Fibroblast of the aortic adventitia (primary cell): ENCODE measurements at regions not wholly inside any gene's neighbourhood (a gene's known extent, or its start where the extent isn't known, plus 50 kb on each side); places are given as distances from the start of the nearest gene placed in this dataset.

Experiments used
- DNase-seq: peaks from one replicate; pipeline ENCODE4 v3.0.0-alpha.2; 2010; ENCODE audit warnings: low read depth
- H3K4me3 ChIP-seq: 2 replicates; pipeline ENCODE4 v1.5.1; 2011; ENCODE audit warnings: low read depth, mild to moderate bottlenecking, control low read depth, low read length, moderate library complexity
- CTCF ChIP-seq: IDR thresholded peaks from 2 replicates; pipeline ENCODE4 v1.5.1; 2011; ENCODE audit warnings: mild to moderate bottlenecking, low read length, control low read depth, inconsistent platforms; ENCODE audit not compliant: insufficient read depth

- DNase-seq = no peak
- TF ChIP-seq CTCF = no peak
Measured at GRCh38 chr18:79610461-79611039, 69.1 kb upstream of the CTDP1 start.

GRCh38 chr18:79611040-79611681 is 68.4 kb upstream of the CTDP1 start:
- peak; percentile 55 for DNase-seq
- TF ChIP-seq CTCF = no peak
- H3K4me3 ChIP-seq = no peak overlapping the region

More at GRCh38 chr18:79610461-79611039, 69.1 kb upstream of the CTDP1 start:
- no peak overlapping the region for H3K4me3 ChIP-seq

GRCh38 chr18:79612291-79613108 is 67.1 kb upstream of the CTDP1 start:
- no peak for TF ChIP-seq CTCF
- no peak overlapping the region for H3K4me3 ChIP-seq
- no peak for DNase-seq

GRCh38 chr18:79613186-79613931 is 66.2 kb upstream of the CTDP1 start:
- DNase-seq = no peak
- no peak overlapping the region for H3K4me3 ChIP-seq
- TF ChIP-seq CTCF = no peak

GRCh38 chr18:79614211-79614955 is 65.2 kb upstream of the CTDP1 start:
- H3K4me3 ChIP-seq = no peak overlapping the region
- no peak for DNase-seq
- TF ChIP-seq CTCF = no peak

GRCh38 chr18:79615091-79615490 is 64.5 kb upstream of the CTDP1 start:
- no peak overlapping the region for H3K4me3 ChIP-seq
- no peak for TF ChIP-seq CTCF
- no peak for DNase-seq
